PC-3 (cell line): ENCODE measurements at regions not wholly inside any gene's neighbourhood (a gene's known extent, or its start where the extent isn't known, plus 50 kb on each side); places are given as distances from the start of the nearest gene placed in this dataset.

Experiments used
- ATAC-seq: fragments of 200-7000 bp; cut with Tn5 transposase; 2 replicates; pipeline ENCODE4 v1.9.1; 2020; ENCODE audit warnings: mild to moderate bottlenecking, moderate library complexity
- BruUV-seq: library from RNA; stranded (reverse); fragments of 400-500 nt; replicated peaks from 2 replicates; lab custom pipeline; 2021; lab: Mats Ljungman, UMichigan
- CTCF ChIA-PET: fragments of 300-600 bp; sonication (Branson Sonifier 250); formaldehyde crosslinking; loops from one replicate; lab custom pipeline; 2022; ENCODE audit warnings: antibody characterized with exemption; lab: Charles Lee
- POLR2A ChIA-PET: fragments of 300-600 bp; sonication (Branson Sonifier 250); formaldehyde crosslinking; loops from one replicate; lab custom pipeline; 2022; ENCODE audit warnings: antibody characterized with exemption; ENCODE audit not compliant: unreplicated experiment; lab: Charles Lee
- DNase-seq: peaks from one replicate; pipeline ENCODE4 v3.0.0-alpha.2; 2015
- H2AFZ ChIP-seq: fragments of 300-600 bp; sonication (generic); 2 replicates; pipeline ENCODE4 v1.6.0; 2016; ENCODE audit warnings: antibody characterized with exemption, low read length
- H3F3A ChIP-seq: fragments of 300-600 bp; sonication (generic); one replicate; pipeline ENCODE4 v1.6.0; 2017; ENCODE audit warnings: antibody characterized with exemption, low read length, control low read depth, mild to moderate bottlenecking; ENCODE audit not compliant: unreplicated experiment
- H3K27ac ChIP-seq: fragments of 300-600 bp; sonication (generic); 2 replicates; pipeline ENCODE4 v1.5.1; 2016; ENCODE audit warnings: mild to moderate bottlenecking, low read length
- H3K27me3 ChIP-seq: fragments of 300-600 bp; sonication (generic); 2 replicates; pipeline ENCODE4 v1.6.1; 2016; ENCODE audit warnings: low read length, mixed read lengths
- H3K36me3 ChIP-seq: fragments of 300-600 bp; sonication (generic); 2 replicates; pipeline ENCODE4 v1.6.1; 2016; ENCODE audit warnings: low read depth, mixed run types, low read length, mixed read lengths
- H3K4me1 ChIP-seq: fragments of 300-600 bp; sonication (generic); 2 replicates; pipeline ENCODE4 v1.5.1; 2016; ENCODE audit warnings: low read length; ENCODE audit not compliant: insufficient read depth
- H3K4me2 ChIP-seq: fragments of 300-600 bp; sonication (generic); 2 replicates; pipeline ENCODE4 v1.6.0; 2016; ENCODE audit warnings: low read length
- H3K4me3 ChIP-seq: fragments of 300-600 bp; sonication (generic); 2 replicates; pipeline ENCODE4 v1.5.1; 2016; ENCODE audit warnings: mild to moderate bottlenecking, low read length, mixed read lengths
- H3K79me2 ChIP-seq: fragments of 300-600 bp; sonication (generic); 2 replicates; pipeline ENCODE4 v1.6.1; 2017; ENCODE audit warnings: low read length, mixed read lengths
- H3K9ac ChIP-seq: fragments of 300-600 bp; sonication (generic); 2 replicates; pipeline ENCODE4 v1.6.0; 2016; ENCODE audit warnings: mild to moderate bottlenecking, low read length
- H3K9me2 ChIP-seq: fragments of 300-600 bp; sonication (generic); replicated peaks from 2 replicates; pipeline ENCODE4 v1.6.1; 2016; ENCODE audit warnings: mixed run types, low read length, mixed read lengths
- H3K9me3 ChIP-seq: fragments of 300-600 bp; sonication (generic); 2 replicates; pipeline ENCODE4 v1.6.1; 2016; ENCODE audit warnings: low read length, mixed read lengths
- H4K20me1 ChIP-seq: fragments of 300-600 bp; sonication (generic); 2 replicates; pipeline ENCODE4 v1.6.1; 2016; ENCODE audit warnings: low read length, mixed read lengths
- EZH2 ChIP-seq: fragments of 300-600 bp; sonication (generic); IDR thresholded peaks from one replicate; pipeline ENCODE4 v1.6.1; 2017; ENCODE audit warnings: antibody characterized with exemption, mild to moderate bottlenecking, low read length; ENCODE audit not compliant: unreplicated experiment
- EZH2phosphoT487 ChIP-seq: fragments of 300-600 bp; sonication (generic); IDR thresholded peaks from 2 replicates; pipeline ENCODE4 v1.6.1; 2018; ENCODE audit warnings: mild to moderate bottlenecking, antibody characterized with exemption, low read length, borderline replicate concordance
- intact Hi-C: fragments of 100-400 bp; cut with micrococcal nuclease; formaldehyde crosslinking; loops from 2 replicates; pipeline ENCODE4 v1.9.0; 2023
- TF ChIP-seq, protein P1 (sequence below): fragments of 300-600 bp; sonication (generic); conservative IDR thresholded peaks from 2 replicates; pipeline ENCODE4 v1.5.1; 2017; ENCODE audit warnings: antibody characterized with exemption, low read depth, mild to moderate bottlenecking, low read length

DNA sequence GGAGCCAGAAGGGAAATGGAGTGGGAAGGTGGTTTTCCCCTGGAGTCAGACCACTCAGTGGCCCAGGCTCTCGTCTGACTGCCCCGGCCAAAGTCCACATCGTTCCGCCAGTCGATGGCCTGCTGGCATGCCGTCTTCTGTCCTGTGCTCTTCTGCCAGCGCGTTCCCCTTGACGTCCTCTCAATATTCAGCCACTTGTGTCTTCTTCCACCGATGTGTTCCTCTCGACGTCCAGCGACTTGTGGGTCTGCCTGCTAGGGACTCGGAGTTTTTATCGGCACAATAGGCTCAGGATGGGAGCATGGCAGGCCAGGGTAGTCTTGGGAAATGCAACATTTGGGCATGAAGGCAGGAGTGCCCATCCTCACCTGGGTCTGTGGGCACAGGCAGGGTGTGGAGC, 542.5 kb upstream of the LMCD1 start:
- H4K20me1 ChIP-seq, result no peaks in the 10 kb centered on the region
- ChIA-PET CTCF (no interaction called here), POLR2A (no interaction called here)
- TF ChIP-seq, protein P1, sequence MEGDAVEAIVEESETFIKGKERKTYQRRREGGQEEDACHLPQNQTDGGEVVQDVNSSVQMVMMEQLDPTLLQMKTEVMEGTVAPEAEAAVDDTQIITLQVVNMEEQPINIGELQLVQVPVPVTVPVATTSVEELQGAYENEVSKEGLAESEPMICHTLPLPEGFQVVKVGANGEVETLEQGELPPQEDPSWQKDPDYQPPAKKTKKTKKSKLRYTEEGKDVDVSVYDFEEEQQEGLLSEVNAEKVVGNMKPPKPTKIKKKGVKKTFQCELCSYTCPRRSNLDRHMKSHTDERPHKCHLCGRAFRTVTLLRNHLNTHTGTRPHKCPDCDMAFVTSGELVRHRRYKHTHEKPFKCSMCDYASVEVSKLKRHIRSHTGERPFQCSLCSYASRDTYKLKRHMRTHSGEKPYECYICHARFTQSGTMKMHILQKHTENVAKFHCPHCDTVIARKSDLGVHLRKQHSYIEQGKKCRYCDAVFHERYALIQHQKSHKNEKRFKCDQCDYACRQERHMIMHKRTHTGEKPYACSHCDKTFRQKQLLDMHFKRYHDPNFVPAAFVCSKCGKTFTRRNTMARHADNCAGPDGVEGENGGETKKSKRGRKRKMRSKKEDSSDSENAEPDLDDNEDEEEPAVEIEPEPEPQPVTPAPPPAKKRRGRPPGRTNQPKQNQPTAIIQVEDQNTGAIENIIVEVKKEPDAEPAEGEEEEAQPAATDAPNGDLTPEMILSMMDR, result no peak
- no peak for TF ChIP-seq EZH2phosphoT487
- TF ChIP-seq EZH2, result no peak
- no peak overlapping the region for H3K4me3 ChIP-seq
- H3K4me2 ChIP-seq, result no peak overlapping the region
- no peaks in the 10 kb centered on the region for H3K27me3 ChIP-seq
- H3K36me3 ChIP-seq, result no peaks in the 10 kb centered on the region; the same call in 1 of the 2 replicates
- no peak overlapping the region for H2AFZ ChIP-seq
- H3K9me2 ChIP-seq, result no peaks in the 10 kb centered on the region
- no peak overlapping the region for H3K27ac ChIP-seq
- no peaks in the 10 kb centered on the region for H3F3A ChIP-seq
- H3K4me1 ChIP-seq, result no peaks in the 10 kb centered on the region
- ATAC-seq (no peak), DNase-seq (no peak)
- H3K9me3 ChIP-seq, result peaks cover 24% of the 10 kb centered on the region; the same call in 1 of the 2 replicates
- H3K9ac ChIP-seq, result no peak overlapping the region
- no TSS peak for BruUV-seq
- H3K79me2 ChIP-seq, result no peaks in the 10 kb centered on the region
- intact Hi-C loops, result no loop called here

DNA sequence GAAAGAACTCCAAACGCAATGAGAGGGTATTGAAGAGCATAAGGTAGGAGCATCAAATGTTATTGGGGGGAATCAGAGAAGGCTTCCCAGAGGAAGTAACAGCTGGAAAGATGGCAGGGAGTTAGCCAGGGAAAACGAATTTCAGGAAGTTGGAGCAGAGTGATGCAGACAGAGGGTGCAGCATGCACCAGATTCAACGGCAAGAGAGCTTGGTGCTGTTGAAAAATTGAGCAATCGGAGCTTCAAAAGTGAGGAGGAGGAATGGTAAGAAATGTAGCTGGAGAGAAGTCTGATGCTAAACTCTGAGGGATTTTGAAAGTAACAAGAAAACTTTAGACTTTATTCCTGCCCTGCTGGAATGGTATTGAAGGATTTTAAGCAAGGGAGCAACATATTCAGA, 541.0 kb upstream of the LMCD1 start:
- TF ChIP-seq EZH2 (no peak), EZH2phosphoT487 (no peak)
- TF ChIP-seq, protein P1, result no peak
- ChIA-PET CTCF (no interaction called here), POLR2A (no interaction called here)
- Histone ChIP-seq H2AFZ (no peak overlapping the region), H3K4me2 (no peak overlapping the region), H3K9me3 (peaks cover 24% of the 10 kb centered on the region; the same call in 1 of the 2 replicates), H3K4me3 (no peak overlapping the region), H3K4me1 (no peaks in the 10 kb centered on the region), H3F3A (no peaks in the 10 kb centered on the region), H3K9me2 (no peaks in the 10 kb centered on the region), H4K20me1 (no peaks in the 10 kb centered on the region), H3K36me3 (no peaks in the 10 kb centered on the region; the same call in 1 of the 2 replicates), H3K9ac (no peak overlapping the region), H3K27ac (no peak overlapping the region), H3K79me2 (no peaks in the 10 kb centered on the region), H3K27me3 (no peaks in the 10 kb centered on the region)
- intact Hi-C loops, result no loop called here
- ATAC-seq, result no peak
- no peak for DNase-seq
- no TSS peak for BruUV-seq

GRCh38 chr3:7962301-7962700, 539.3 kb upstream of the LMCD1 start:
- H3K4me2 ChIP-seq, result no peak overlapping the region
- no peaks in the 10 kb centered on the region for H3K9me2 ChIP-seq
- H3K27ac ChIP-seq, result no peak overlapping the region
- no peak overlapping the region for H3K4me3 ChIP-seq
- no peak overlapping the region for H3K9ac ChIP-seq
- intact Hi-C loops, result no loop called here
- DNase-seq, result no peak
- no peaks in the 10 kb centered on the region for H3F3A ChIP-seq
- CTCF ChIA-PET, result no interaction called here
- TF ChIP-seq, protein P1, result no peak
- TF ChIP-seq EZH2 (no peak), EZH2phosphoT487 (no peak)
- no peaks in the 10 kb centered on the region for H4K20me1 ChIP-seq
- no peaks in the 10 kb centered on the region for H3K4me1 ChIP-seq
- no peak overlapping the region for H2AFZ ChIP-seq
- no peak for ATAC-seq
- no peaks in the 10 kb centered on the region; the same call in 1 of the 2 replicates for H3K36me3 ChIP-seq
- peaks cover 24% of the 10 kb centered on the region; the same call in 1 of the 2 replicates for H3K9me3 ChIP-seq
- no TSS peak for BruUV-seq
- no peaks in the 10 kb centered on the region for H3K79me2 ChIP-seq
- POLR2A ChIA-PET, result no interaction called here
- H3K27me3 ChIP-seq, result no peaks in the 10 kb centered on the region
